DND-41 (cell line): ENCODE measurements at regions not wholly inside any gene's neighbourhood (a gene's known extent, or its start where the extent isn't known, plus 50 kb on each side); places are given as distances from the start of the nearest gene placed in this dataset.

Experiments
- EZH2 ChIP-seq: IDR thresholded peaks from 3 replicates; pipeline ENCODE4 v1.6.1; 2012; ENCODE audit warnings: borderline replicate concordance, low read depth, mild to moderate bottlenecking, moderate library complexity, low read length, inconsistent platforms; ENCODE audit not compliant: severe bottlenecking
- TF ChIP-seq, protein P1 (sequence below): IDR thresholded peaks from 2 replicates; pipeline ENCODE4 v1.5.1; 2012; ENCODE audit warnings: borderline replicate concordance, low read length, moderate library complexity, mild to moderate bottlenecking; ENCODE audit not compliant: poor library complexity, severe bottlenecking; ENCODE audit errors: extremely low read depth

DNA sequence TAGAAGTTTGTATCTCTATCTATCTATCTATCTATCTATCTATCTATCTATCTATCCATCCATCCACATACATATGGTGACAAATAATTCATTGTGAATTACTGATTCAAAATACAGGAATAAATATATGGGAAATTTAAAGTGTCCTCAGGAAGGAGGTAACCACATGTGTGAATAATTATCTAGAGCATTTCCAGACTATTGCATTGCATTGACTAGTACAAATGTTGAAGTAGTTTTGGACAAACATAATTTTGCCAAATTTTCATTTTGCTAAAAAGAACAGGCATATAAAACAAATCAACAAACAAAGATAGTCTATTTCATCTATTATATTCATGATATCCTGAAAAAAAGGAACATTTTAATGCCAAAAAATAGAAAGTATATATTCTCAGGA lies 192.7 kb downstream of the UTRN start:
- TF ChIP-seq EZH2 = no peak
- TF ChIP-seq, protein P1, sequence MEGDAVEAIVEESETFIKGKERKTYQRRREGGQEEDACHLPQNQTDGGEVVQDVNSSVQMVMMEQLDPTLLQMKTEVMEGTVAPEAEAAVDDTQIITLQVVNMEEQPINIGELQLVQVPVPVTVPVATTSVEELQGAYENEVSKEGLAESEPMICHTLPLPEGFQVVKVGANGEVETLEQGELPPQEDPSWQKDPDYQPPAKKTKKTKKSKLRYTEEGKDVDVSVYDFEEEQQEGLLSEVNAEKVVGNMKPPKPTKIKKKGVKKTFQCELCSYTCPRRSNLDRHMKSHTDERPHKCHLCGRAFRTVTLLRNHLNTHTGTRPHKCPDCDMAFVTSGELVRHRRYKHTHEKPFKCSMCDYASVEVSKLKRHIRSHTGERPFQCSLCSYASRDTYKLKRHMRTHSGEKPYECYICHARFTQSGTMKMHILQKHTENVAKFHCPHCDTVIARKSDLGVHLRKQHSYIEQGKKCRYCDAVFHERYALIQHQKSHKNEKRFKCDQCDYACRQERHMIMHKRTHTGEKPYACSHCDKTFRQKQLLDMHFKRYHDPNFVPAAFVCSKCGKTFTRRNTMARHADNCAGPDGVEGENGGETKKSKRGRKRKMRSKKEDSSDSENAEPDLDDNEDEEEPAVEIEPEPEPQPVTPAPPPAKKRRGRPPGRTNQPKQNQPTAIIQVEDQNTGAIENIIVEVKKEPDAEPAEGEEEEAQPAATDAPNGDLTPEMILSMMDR = no peak
